GM12878 (cell line): ENCODE measurements at regions not wholly inside any gene's neighbourhood (a gene's known extent, or its start where the extent isn't known, plus 50 kb on each side); places are given as distances from the start of the nearest gene placed in this dataset.

Experiments used
- ATAC-seq: fragments of 200-7000 bp; cut with Tn5 transposase; 3 replicates; pipeline ENCODE4 v1.9.1; 2020; ENCODE audit warnings: mild to moderate bottlenecking, moderate library complexity
- BruUV-seq: library from RNA; stranded (reverse); fragments of 400-500 nt; replicated peaks from 2 replicates; lab custom pipeline; 2021; lab: Mats Ljungman, UMichigan
- CTCF ChIA-PET: fragments of 300-600 bp; sonication (Branson Sonifier 250); formaldehyde crosslinking; extraction: SDS; loops from one replicate; lab custom pipeline; 2021; ENCODE audit warnings: inconsistent platforms; lab: Yijun Ruan, JAX
- POLR2A ChIA-PET: fragments of 350-600 bp; formaldehyde crosslinking; extraction: SDS; loops from one replicate; lab custom pipeline; 2021; ENCODE audit warnings: inconsistent platforms; lab: Charles Lee
- RAD21 ChIA-PET: fragments of 300-600 bp; sonication (Branson Sonifier 250); formaldehyde crosslinking; loops from one replicate; lab custom pipeline; 2023; ENCODE audit warnings: antibody characterized with exemption; ENCODE audit not compliant: unreplicated experiment; lab: Charles Lee
- SMC1A ChIA-PET: fragments of 300-600 bp; sonication (Branson Sonifier 250); formaldehyde crosslinking; loops from one replicate; lab custom pipeline; 2023; ENCODE audit not compliant: unreplicated experiment, uncharacterized antibody; lab: Charles Lee
- DNase-seq: peaks from one replicate; pipeline ENCODE4 v3.0.0-alpha.2; 2011; ENCODE audit warnings: low read depth, low spot score
- FAIRE-seq: peaks from 3 replicates; lab custom pipeline; 2011; peaks lifted over from hg19 to GRCh38; lab: Jason Lieb, UNC
- H2AFZ ChIP-seq: 2 replicates; pipeline ENCODE4 v1.6.0; 2011; ENCODE audit warnings: low read depth, low read length, control low read depth; ENCODE audit not compliant: control insufficient read depth
- H3K27ac ChIP-seq: 2 replicates; pipeline ENCODE4 v1.5.1; 2011; ENCODE audit warnings: control low read depth; ENCODE audit not compliant: control insufficient read depth, insufficient read depth
- H3K27me3 ChIP-seq, 2 experiments: replicated peaks in 1 of 2; 2 replicates each; pipeline versions ENCODE4 v1.6.0 to v1.6.1; 2011; ENCODE audit warnings: low read length in 1 of 2; ENCODE audit not compliant: control insufficient read depth in 2 of 2, insufficient read depth in 2 of 2
- H3K36me3 ChIP-seq, 2 experiments: 2 replicates each; pipeline ENCODE4 v1.5.1; 2011; ENCODE audit warnings: low read length in 1 of 2; ENCODE audit not compliant: control insufficient read depth in 2 of 2, insufficient read depth in 2 of 2
- H3K4me1 ChIP-seq: 2 replicates; pipeline ENCODE4 v1.6.1; 2011; ENCODE audit warnings: mild to moderate bottlenecking, low read length, moderate library complexity, mixed read lengths; ENCODE audit not compliant: control insufficient read depth, insufficient read depth
- H3K4me2 ChIP-seq: 2 replicates; pipeline ENCODE4 v1.6.0; 2011; ENCODE audit warnings: control low read depth; ENCODE audit not compliant: control insufficient read depth, insufficient read depth
- H3K4me3 ChIP-seq: fragments of 200-600 bp; sonication (generic); 2 replicates; pipeline ENCODE4 v1.5.1; 2016
- H3K79me2 ChIP-seq: 2 replicates; pipeline ENCODE4 v1.6.0; 2011; ENCODE audit warnings: low read length; ENCODE audit not compliant: control insufficient read depth, insufficient read depth
- H3K9ac ChIP-seq: 2 replicates; pipeline ENCODE4 v1.8.0; 2011; ENCODE audit warnings: low read length, control low read depth, mixed read lengths; ENCODE audit not compliant: control insufficient read depth, insufficient read depth
- H3K9me3 ChIP-seq: replicated peaks from 3 replicates; pipeline ENCODE4 v1.5.1; 2011; ENCODE audit warnings: mild to moderate bottlenecking, low read length; ENCODE audit not compliant: control insufficient read depth, insufficient read depth
- H4K20me1 ChIP-seq: 2 replicates; pipeline ENCODE4 v1.6.0; 2011; ENCODE audit not compliant: control insufficient read depth, insufficient read depth
- EED ChIP-seq: sonication (generic); IDR thresholded peaks from 2 replicates; pipeline ENCODE4 v1.6.1; 2016; ENCODE audit warnings: antibody characterized with exemption, low read depth
- FOS ChIP-seq: IDR thresholded peaks from 3 replicates; pipeline ENCODE4 v1.6.1; 2011; ENCODE audit warnings: borderline replicate concordance; ENCODE audit not compliant: insufficient read length; ENCODE audit errors: extremely low read depth
- GATAD2B ChIP-seq: fragments of 450-650 bp; conservative IDR thresholded peaks from 2 replicates; pipeline ENCODE4 v1.6.1; 2017; ENCODE audit warnings: low read depth, mild to moderate bottlenecking, moderate library complexity
- HDGF ChIP-seq: fragments of 450-650 bp; IDR thresholded peaks from 2 replicates; pipeline ENCODE4 v1.6.1; 2016; ENCODE audit warnings: antibody characterized with exemption
- MEF2B ChIP-seq: fragments of 450-650 bp; IDR thresholded peaks from 2 replicates; pipeline ENCODE4 v1.6.1; 2018; ENCODE audit warnings: mild to moderate bottlenecking, moderate library complexity; ENCODE audit not compliant: partially characterized antibody, poor library complexity, severe bottlenecking
- NBN ChIP-seq: fragments of 450-650 bp; IDR thresholded peaks from 2 replicates; pipeline ENCODE4 v1.6.1; 2016
- NFYB ChIP-seq: IDR thresholded peaks from 2 replicates; pipeline ENCODE4 v1.6.1; 2011; ENCODE audit warnings: low read depth, mild to moderate bottlenecking, low read length, improper control_type of control experiment, moderate library complexity; ENCODE audit not compliant: insufficient read depth
- NR2C2 ChIP-seq: IDR thresholded peaks from 2 replicates; pipeline ENCODE4 v1.6.1; 2011; ENCODE audit warnings: borderline replicate concordance, low read depth; ENCODE audit not compliant: control insufficient read depth, insufficient read length
- POLR2AphosphoS5 ChIP-seq: IDR thresholded peaks from 2 replicates; pipeline ENCODE4 v1.6.1; 2011; ENCODE audit warnings: mild to moderate bottlenecking, low read length, inconsistent platforms
- SUPT20H ChIP-seq: IDR thresholded peaks from 2 replicates; pipeline ENCODE4 v1.6.1; 2011; ENCODE audit warnings: low read depth, mild to moderate bottlenecking, low read length, moderate library complexity, borderline replicate concordance; ENCODE audit not compliant: control insufficient read depth
- TCF12 ChIP-seq: IDR thresholded peaks from 2 replicates; pipeline ENCODE4 v1.6.1; 2011; ENCODE audit warnings: low read depth, mild to moderate bottlenecking, low read length
- YBX1 ChIP-seq: fragments of 450-650 bp; IDR thresholded peaks from 2 replicates; pipeline ENCODE4 v1.6.1; 2016; ENCODE audit warnings: antibody characterized with exemption
- WGBS: methylation state at CpG from one replicate; pipeline ENCODE4 v1.1.6; 2016; ENCODE audit warnings: low lambda C conversion rate; ENCODE audit not compliant: insufficient replicate concordance, insufficient coverage; ENCODE audit errors: missing lambda C conversion rate; 5-methylcytosine and 5-hydroxymethylcytosine counted together
- in situ Hi-C: fragments of 300-500 bp; cut with MboI; formaldehyde crosslinking; loops from 9 replicates; pipeline ENCODE4 v1.14.3; 2018; ENCODE audit warnings: mixed read lengths
- intact Hi-C: fragments of 100-400 bp; cut with micrococcal nuclease; formaldehyde crosslinking; loops from one replicate; pipeline ENCODE4 v1.14.2; 2022; ENCODE audit not compliant: unreplicated experiment
- TF ChIP-seq, protein P1 (sequence below): IDR thresholded peaks from 2 replicates; pipeline ENCODE4 v1.6.1; 2012; ENCODE audit warnings: low read depth, low read length, improper control_type of control experiment
- TF ChIP-seq, protein P2 (sequence below): fragments of 450-650 bp; IDR thresholded peaks from 2 replicates; pipeline ENCODE4 v1.6.1; 2016; ENCODE audit warnings: mild to moderate bottlenecking
- TF ChIP-seq, protein P3 (sequence below): fragments of 450-650 bp; IDR thresholded peaks from 2 replicates; pipeline ENCODE4 v1.6.1; 2018; ENCODE audit warnings: borderline replicate concordance, mild to moderate bottlenecking; ENCODE audit not compliant: partially characterized antibody
- TF ChIP-seq, protein P4 (sequence below): fragments of 450-650 bp; IDR thresholded peaks from 2 replicates; pipeline ENCODE4 v1.6.1; 2017; ENCODE audit warnings: mild to moderate bottlenecking, low read depth, inconsistent platforms; ENCODE audit not compliant: poor library complexity, severe bottlenecking
- TF ChIP-seq, protein P5 (sequence below): fragments of 450-650 bp; conservative IDR thresholded peaks from 2 replicates; pipeline ENCODE4 v1.6.1; 2017; ENCODE audit warnings: mild to moderate bottlenecking, moderate library complexity

DNA sequence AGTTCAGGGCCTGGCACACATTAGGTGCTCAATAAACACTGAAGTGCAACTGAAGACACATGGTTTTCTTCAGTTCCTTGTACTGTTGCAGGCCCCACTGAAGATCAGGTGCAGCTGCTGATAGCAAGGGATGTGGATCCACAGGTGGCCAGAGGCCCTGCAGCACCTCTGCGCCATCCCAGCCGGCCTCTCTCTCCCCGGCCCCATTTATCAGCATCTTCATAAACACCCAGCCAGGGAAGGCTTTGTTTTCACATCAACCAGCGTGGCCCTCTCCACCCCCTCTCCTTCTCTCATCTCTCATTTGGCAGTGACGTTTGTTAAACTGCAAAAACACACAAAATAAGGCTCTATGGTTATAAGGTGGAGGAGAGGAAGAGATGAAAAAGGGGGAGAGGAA, 528.8 kb downstream of the BUD13 start:
- SMC1A ChIA-PET = no interaction called here
- no peak overlapping the region for H3K4me2 ChIP-seq
- DNase-seq (no peak), ATAC-seq (no peak), FAIRE-seq (no peak)
- H2AFZ ChIP-seq = no peak overlapping the region
- BruUV-seq = no TSS peak
- no peaks in the 10 kb centered on the region for H3K4me1 ChIP-seq
- intact Hi-C loops = no loop called here
- in situ Hi-C loops = no loop called here
- H3K36me3 ChIP-seq = no peaks in the 10 kb centered on the region
- CTCF ChIA-PET = no interaction called here
- no peak overlapping the region for H3K9ac ChIP-seq
- H4K20me1 ChIP-seq = no peaks in the 10 kb centered on the region
- H3K79me2 ChIP-seq = no peaks in the 10 kb centered on the region
- H3K27ac ChIP-seq = no peak overlapping the region
- POLR2A ChIA-PET = no interaction called here
- H3K9me3 ChIP-seq = no peaks in the 10 kb centered on the region
- RAD21 ChIA-PET = no interaction called here
- no peak overlapping the region for H3K4me3 ChIP-seq
- H3K27me3 ChIP-seq = 0 out of 4 replicates have a peak, but pooled peaks cover 0 to 4% of the 10 kb centered on the region in 2 experiments
- WGBS = 25% methylated on average over 5 of the region's 5 CpGs
- TF ChIP-seq MEF2B (no peak), EED (no peak), GATAD2B (no peak), TCF12 (no peak), POLR2AphosphoS5 (no peak), NR2C2 (no peak), SUPT20H (no peak), FOS (no peak), HDGF (no peak), NBN (no peak), NFYB (no peak), YBX1 (no peak)
- TF ChIP-seq, protein P1, sequence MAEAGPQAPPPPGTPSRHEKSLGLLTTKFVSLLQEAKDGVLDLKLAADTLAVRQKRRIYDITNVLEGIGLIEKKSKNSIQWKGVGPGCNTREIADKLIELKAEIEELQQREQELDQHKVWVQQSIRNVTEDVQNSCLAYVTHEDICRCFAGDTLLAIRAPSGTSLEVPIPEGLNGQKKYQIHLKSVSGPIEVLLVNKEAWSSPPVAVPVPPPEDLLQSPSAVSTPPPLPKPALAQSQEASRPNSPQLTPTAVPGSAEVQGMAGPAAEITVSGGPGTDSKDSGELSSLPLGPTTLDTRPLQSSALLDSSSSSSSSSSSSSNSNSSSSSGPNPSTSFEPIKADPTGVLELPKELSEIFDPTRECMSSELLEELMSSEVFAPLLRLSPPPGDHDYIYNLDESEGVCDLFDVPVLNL = no peak
- TF ChIP-seq, protein P2, sequence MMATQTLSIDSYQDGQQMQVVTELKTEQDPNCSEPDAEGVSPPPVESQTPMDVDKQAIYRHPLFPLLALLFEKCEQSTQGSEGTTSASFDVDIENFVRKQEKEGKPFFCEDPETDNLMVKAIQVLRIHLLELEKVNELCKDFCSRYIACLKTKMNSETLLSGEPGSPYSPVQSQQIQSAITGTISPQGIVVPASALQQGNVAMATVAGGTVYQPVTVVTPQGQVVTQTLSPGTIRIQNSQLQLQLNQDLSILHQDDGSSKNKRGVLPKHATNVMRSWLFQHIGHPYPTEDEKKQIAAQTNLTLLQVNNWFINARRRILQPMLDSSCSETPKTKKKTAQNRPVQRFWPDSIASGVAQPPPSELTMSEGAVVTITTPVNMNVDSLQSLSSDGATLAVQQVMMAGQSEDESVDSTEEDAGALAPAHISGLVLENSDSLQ = no peak
- TF ChIP-seq, protein P3, sequence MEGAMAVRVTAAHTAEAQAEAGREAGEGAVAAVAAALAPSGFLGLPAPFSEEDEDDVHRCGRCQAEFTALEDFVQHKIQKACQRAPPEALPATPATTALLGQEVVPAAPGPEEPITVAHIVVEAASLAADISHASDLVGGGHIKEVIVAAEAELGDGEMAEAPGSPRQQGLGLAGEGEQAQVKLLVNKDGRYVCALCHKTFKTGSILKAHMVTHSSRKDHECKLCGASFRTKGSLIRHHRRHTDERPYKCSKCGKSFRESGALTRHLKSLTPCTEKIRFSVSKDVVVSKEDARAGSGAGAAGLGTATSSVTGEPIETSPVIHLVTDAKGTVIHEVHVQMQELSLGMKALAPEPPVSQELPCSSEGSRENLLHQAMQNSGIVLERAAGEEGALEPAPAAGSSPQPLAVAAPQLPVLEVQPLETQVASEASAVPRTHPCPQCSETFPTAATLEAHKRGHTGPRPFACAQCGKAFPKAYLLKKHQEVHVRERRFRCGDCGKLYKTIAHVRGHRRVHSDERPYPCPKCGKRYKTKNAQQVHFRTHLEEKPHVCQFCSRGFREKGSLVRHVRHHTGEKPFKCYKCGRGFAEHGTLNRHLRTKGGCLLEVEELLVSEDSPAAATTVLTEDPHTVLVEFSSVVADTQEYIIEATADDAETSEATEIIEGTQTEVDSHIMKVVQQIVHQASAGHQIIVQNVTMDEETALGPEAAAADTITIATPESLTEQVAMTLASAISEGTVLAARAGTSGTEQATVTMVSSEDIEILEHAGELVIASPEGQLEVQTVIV = no peak
- TF ChIP-seq, protein P4, sequence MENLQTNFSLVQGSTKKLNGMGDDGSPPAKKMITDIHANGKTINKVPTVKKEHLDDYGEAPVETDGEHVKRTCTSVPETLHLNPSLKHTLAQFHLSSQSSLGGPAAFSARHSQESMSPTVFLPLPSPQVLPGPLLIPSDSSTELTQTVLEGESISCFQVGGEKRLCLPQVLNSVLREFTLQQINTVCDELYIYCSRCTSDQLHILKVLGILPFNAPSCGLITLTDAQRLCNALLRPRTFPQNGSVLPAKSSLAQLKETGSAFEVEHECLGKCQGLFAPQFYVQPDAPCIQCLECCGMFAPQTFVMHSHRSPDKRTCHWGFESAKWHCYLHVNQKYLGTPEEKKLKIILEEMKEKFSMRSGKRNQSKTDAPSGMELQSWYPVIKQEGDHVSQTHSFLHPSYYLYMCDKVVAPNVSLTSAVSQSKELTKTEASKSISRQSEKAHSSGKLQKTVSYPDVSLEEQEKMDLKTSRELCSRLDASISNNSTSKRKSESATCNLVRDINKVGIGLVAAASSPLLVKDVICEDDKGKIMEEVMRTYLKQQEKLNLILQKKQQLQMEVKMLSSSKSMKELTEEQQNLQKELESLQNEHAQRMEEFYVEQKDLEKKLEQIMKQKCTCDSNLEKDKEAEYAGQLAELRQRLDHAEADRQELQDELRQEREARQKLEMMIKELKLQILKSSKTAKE = no peak
- TF ChIP-seq, protein P5, sequence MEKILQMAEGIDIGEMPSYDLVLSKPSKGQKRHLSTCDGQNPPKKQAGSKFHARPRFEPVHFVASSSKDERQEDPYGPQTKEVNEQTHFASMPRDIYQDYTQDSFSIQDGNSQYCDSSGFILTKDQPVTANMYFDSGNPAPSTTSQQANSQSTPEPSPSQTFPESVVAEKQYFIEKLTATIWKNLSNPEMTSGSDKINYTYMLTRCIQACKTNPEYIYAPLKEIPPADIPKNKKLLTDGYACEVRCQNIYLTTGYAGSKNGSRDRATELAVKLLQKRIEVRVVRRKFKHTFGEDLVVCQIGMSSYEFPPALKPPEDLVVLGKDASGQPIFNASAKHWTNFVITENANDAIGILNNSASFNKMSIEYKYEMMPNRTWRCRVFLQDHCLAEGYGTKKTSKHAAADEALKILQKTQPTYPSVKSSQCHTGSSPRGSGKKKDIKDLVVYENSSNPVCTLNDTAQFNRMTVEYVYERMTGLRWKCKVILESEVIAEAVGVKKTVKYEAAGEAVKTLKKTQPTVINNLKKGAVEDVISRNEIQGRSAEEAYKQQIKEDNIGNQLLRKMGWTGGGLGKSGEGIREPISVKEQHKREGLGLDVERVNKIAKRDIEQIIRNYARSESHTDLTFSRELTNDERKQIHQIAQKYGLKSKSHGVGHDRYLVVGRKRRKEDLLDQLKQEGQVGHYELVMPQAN = no peak
